Right renal pelvis (tissue), 4 donors: ENCODE measurements at regions not wholly inside any gene's neighbourhood (a gene's known extent, or its start where the extent isn't known, plus 50 kb on each side); places are given as distances from the start of the nearest gene placed in this dataset.

ENCODE experiments used
- DNase-seq, 4 donors: peaks; one replicate each; pipeline ENCODE4 v3.0.0-alpha.2; 2013; ENCODE audit warnings: low read depth in 4 of 4, low spot score in 3 of 4, missing footprints in 1 of 4

GRCh38 chr22:49554296-49554625, 273.4 kb downstream of the BRD1 start:
- DNase-seq, result no peak

GRCh38 chr22:49553518-49554295, 274.0 kb downstream of the BRD1 start:
- peak; percentile 18 to 35 (median 24) for DNase-seq

GRCh38 chr22:49553076-49553475, 274.6 kb downstream of the BRD1 start:
- no peak for DNase-seq

- DNase-seq, result no peak
These were observed 275.6 kb downstream of the BRD1 start for GRCh38 chr22:49551897-49552614.

GRCh38 chr22:49551446-49551845, 276.2 kb downstream of the BRD1 start:
- no peak for DNase-seq

- no peak for DNase-seq
These were observed 276.8 kb downstream of the BRD1 start for GRCh38 chr22:49550766-49551362.

- DNase-seq, result no peak
These were observed 277.6 kb downstream of the BRD1 start for GRCh38 chr22:49550141-49550430.

GRCh38 chr22:49549256-49550140, 278.2 kb downstream of the BRD1 start:
- DNase-seq, result no peak

- DNase-seq, result no peak
These were observed 279.1 kb downstream of the BRD1 start for GRCh38 chr22:49548356-49549202.

- no peak for DNase-seq
These were observed 279.9 kb downstream of the BRD1 start for GRCh38 chr22:49547751-49548239.

GRCh38 chr22:49546811-49547585, 280.7 kb downstream of the BRD1 start:
- DNase-seq, result no peak

- DNase-seq, result no peak
These were observed 282.1 kb downstream of the BRD1 start for GRCh38 chr22:49545606-49546005.

GRCh38 chr22:49544286-49544685, 283.4 kb downstream of the BRD1 start:
- DNase-seq, result no peak

GRCh38 chr22:49543876-49544275, 283.8 kb downstream of the BRD1 start:
- no peak for DNase-seq

- DNase-seq, result no peak
These were observed 285.9 kb downstream of the BRD1 start for GRCh38 chr22:49541693-49542230.

- DNase-seq, result no peak
These were observed 286.6 kb downstream of the BRD1 start for GRCh38 chr22:49540913-49541692.

- DNase-seq, result no peak
These were observed 287.4 kb downstream of the BRD1 start for GRCh38 chr22:49540084-49540912.
